Activated CD4-positive, alpha-beta T cell treated with anti-CD3 and anti-CD28 coated beads for 36 hours (primary cell): ENCODE measurements at regions not wholly inside any gene's neighbourhood (a gene's known extent, or its start where the extent isn't known, plus 50 kb on each side); places are given as distances from the start of the nearest gene placed in this dataset.

Experiments
- ATAC-seq: fragments of 200-7000 bp; cut with Tn5 transposase; one replicate; pipeline ENCODE4 v1.10.0; 2021; ENCODE audit warnings: mild to moderate bottlenecking, moderate library complexity
- CTCF ChIA-PET: fragments of 350-600 bp; sonication (Branson Sonifier 250); formaldehyde crosslinking; loops from one replicate; lab custom pipeline; 2021; ENCODE audit warnings: antibody characterized with exemption; lab: Charles Lee
- POLR2A ChIA-PET: fragments of 350-600 bp; sonication (Branson Sonifier 250); formaldehyde crosslinking; loops from one replicate; lab custom pipeline; 2021; ENCODE audit warnings: antibody characterized with exemption, inconsistent platforms; lab: Charles Lee
- DNase-seq: peaks from one replicate; pipeline ENCODE4 v3.0.0-alpha.2; 2020
- H3K27ac Mint-ChIP-seq: one replicate; pipeline ENCODE4 v1.8.0; 2021; ENCODE audit warnings: mixed read lengths
- H3K27me3 Mint-ChIP-seq: one replicate; pipeline ENCODE4 v1.8.0; 2021; ENCODE audit warnings: mixed read lengths
- H3K36me3 Mint-ChIP-seq: one replicate; pipeline ENCODE4 v1.8.0; 2021; ENCODE audit warnings: low read depth, mixed read lengths
- H3K4me1 Mint-ChIP-seq: one replicate; pipeline ENCODE4 v1.8.0; 2021; ENCODE audit warnings: mixed read lengths
- H3K4me3 Mint-ChIP-seq: one replicate; pipeline ENCODE4 v1.8.0; 2021; ENCODE audit warnings: mild to moderate bottlenecking, moderate library complexity, mixed read lengths
- H3K9me3 Mint-ChIP-seq: one replicate; pipeline ENCODE4 v1.8.0; 2021; ENCODE audit warnings: low read depth, mixed read lengths
- intact Hi-C, 2 experiments: fragments of 100-400 bp; cut with DNase I in 1 of 2; cut with micrococcal nuclease in 1 of 2; formaldehyde crosslinking; loops; one replicate each; pipeline versions ENCODE4 v1.14.2 to v1.15.1; 2022 to 2024; cut with DNase I, micrococcal nuclease

- ChIA-PET CTCF (interaction anchor here (0.5 to 0.6 kb wide), 2 partner anchors 248 to 1474 kb away, joined by 3 to 4 read pairs; no protein-coding TSS in a partner anchor), POLR2A (no interaction called here)
- Mint-ChIP-seq H3K4me1 (no peaks in the 10 kb centered on the region), H3K27me3 (peaks cover 12% of the 10 kb centered on the region), H3K4me3 (no peak overlapping the region), H3K36me3 (no peaks in the 10 kb centered on the region), H3K9me3 (no peaks in the 10 kb centered on the region), H3K27ac (no peak overlapping the region)
- intact Hi-C loops = loop anchor here in 1 of 2 experiments (10.0 kb wide), 1 partner anchor 461 kb away; no protein-coding TSS in a partner anchor
- no peak for ATAC-seq
- DNase-seq = no peak
These were observed 381.2 kb downstream of the RAPGEF2 start for GRCh38 chr4:159483782-159484741.

- DNase-seq = no peak
- no peak for ATAC-seq
- ChIA-PET CTCF (no interaction called here), POLR2A (no interaction called here)
- peaks cover 12% of the 10 kb centered on the region for H3K27me3 Mint-ChIP-seq
- H3K36me3 Mint-ChIP-seq = no peaks in the 10 kb centered on the region
- intact Hi-C loops = loop anchor here in 1 of 2 experiments (10.0 kb wide), 1 partner anchor 460 kb away; no protein-coding TSS in a partner anchor
- no peaks in the 10 kb centered on the region for H3K9me3 Mint-ChIP-seq
- H3K27ac Mint-ChIP-seq = no peak overlapping the region
- H3K4me3 Mint-ChIP-seq = no peak overlapping the region
- H3K4me1 Mint-ChIP-seq = no peaks in the 10 kb centered on the region
These were observed 382.0 kb downstream of the RAPGEF2 start for GRCh38 chr4:159484864-159485263.

- CTCF ChIA-PET = interaction anchor here (0.6 to 1.0 kb wide), 5 partner anchors 20 to 1323 kb away, joined by 3 read pairs; no protein-coding TSS in a partner anchor
- POLR2A ChIA-PET = no interaction called here
- peaks cover 12% of the 10 kb centered on the region for H3K27me3 Mint-ChIP-seq
- no peak overlapping the region for H3K27ac Mint-ChIP-seq
- DNase-seq (peak; percentile 57), ATAC-seq (peak; percentile 88)
- intact Hi-C loops = loop anchor here in 1 of 2 experiments (10.0 kb wide), 1 partner anchor 457 kb away; no protein-coding TSS in a partner anchor
- H3K36me3 Mint-ChIP-seq = no peaks in the 10 kb centered on the region
- H3K9me3 Mint-ChIP-seq = no peaks in the 10 kb centered on the region
- no peaks in the 10 kb centered on the region for H3K4me1 Mint-ChIP-seq
- H3K4me3 Mint-ChIP-seq = no peak overlapping the region
These were observed 384.4 kb downstream of the RAPGEF2 start for GRCh38 chr4:159487284-159487747.

- no peaks in the 10 kb centered on the region for H3K36me3 Mint-ChIP-seq
- no peak for ATAC-seq
- CTCF ChIA-PET = interaction anchor here (0.6 kb wide), 1 partner anchor 842 kb away, joined by 3 read pairs; no protein-coding TSS in a partner anchor
- POLR2A ChIA-PET = no interaction called here
- no peak overlapping the region for H3K27ac Mint-ChIP-seq
- H3K9me3 Mint-ChIP-seq = no peaks in the 10 kb centered on the region
- intact Hi-C loops = loop anchor here in 1 of 2 experiments (10.0 kb wide), 1 partner anchor 455 kb away; no protein-coding TSS in a partner anchor
- H3K4me1 Mint-ChIP-seq = no peaks in the 10 kb centered on the region
- DNase-seq = no peak
- no peak overlapping the region for H3K4me3 Mint-ChIP-seq
- H3K27me3 Mint-ChIP-seq = peaks cover 13% of the 10 kb centered on the region
These were observed 386.8 kb downstream of the RAPGEF2 start for GRCh38 chr4:159489646-159490045.

GRCh38 chr4:159495515-159496236 lies 392.8 kb downstream of the RAPGEF2 start:
- Mint-ChIP-seq H3K4me3 (no peak overlapping the region), H3K4me1 (no peaks in the 10 kb centered on the region), H3K36me3 (no peaks in the 10 kb centered on the region), H3K9me3 (no peaks in the 10 kb centered on the region), H3K27me3 (peaks cover 4% of the 10 kb centered on the region), H3K27ac (no peak overlapping the region)
- ATAC-seq (no peak), DNase-seq (no peak)
- POLR2A ChIA-PET = no interaction called here
- intact Hi-C loops = no loop called here
- CTCF ChIA-PET = interaction anchor here (0.6 kb wide), 1 partner anchor 358 kb away, joined by 3 read pairs; no protein-coding TSS in a partner anchor

GRCh38 chr4:159496248-159496647 lies 393.4 kb downstream of the RAPGEF2 start:
- intact Hi-C loops = no loop called here
- POLR2A ChIA-PET = no interaction called here
- Mint-ChIP-seq H3K36me3 (no peaks in the 10 kb centered on the region), H3K4me1 (no peaks in the 10 kb centered on the region), H3K27ac (no peak overlapping the region), H3K9me3 (no peaks in the 10 kb centered on the region), H3K4me3 (no peak overlapping the region), H3K27me3 (peaks cover 4% of the 10 kb centered on the region)
- ATAC-seq (no peak), DNase-seq (no peak)
- CTCF ChIA-PET = interaction anchor here (1.1 kb wide), 1 partner anchor 17 kb away, joined by 3 read pairs; no protein-coding TSS in a partner anchor

GRCh38 chr4:159497936-159498335 lies 395.1 kb downstream of the RAPGEF2 start:
- Mint-ChIP-seq H3K36me3 (no peaks in the 10 kb centered on the region), H3K9me3 (no peaks in the 10 kb centered on the region), H3K4me1 (no peaks in the 10 kb centered on the region), H3K27me3 (peaks cover 7% of the 10 kb centered on the region), H3K27ac (no peak overlapping the region), H3K4me3 (no peak overlapping the region)
- intact Hi-C loops = no loop called here
- ChIA-PET CTCF (interaction anchor here (1.5 kb wide), 1 partner anchor 12 kb away, joined by 5 read pairs; no protein-coding TSS in a partner anchor), POLR2A (no interaction called here)
- DNase-seq (no peak), ATAC-seq (no peak)

- H3K4me3 Mint-ChIP-seq = no peak overlapping the region
- ATAC-seq (no peak), DNase-seq (no peak)
- H3K9me3 Mint-ChIP-seq = no peaks in the 10 kb centered on the region
- CTCF ChIA-PET = no interaction called here
- H3K27ac Mint-ChIP-seq = no peak overlapping the region
- intact Hi-C loops = no loop called here
- no peaks in the 10 kb centered on the region for H3K4me1 Mint-ChIP-seq
- POLR2A ChIA-PET = no interaction called here
- peaks cover 7% of the 10 kb centered on the region for H3K27me3 Mint-ChIP-seq
- H3K36me3 Mint-ChIP-seq = no peaks in the 10 kb centered on the region
These were observed 395.7 kb downstream of the RAPGEF2 start for GRCh38 chr4:159498446-159499115.

- peaks cover 5% of the 10 kb centered on the region for H3K27me3 Mint-ChIP-seq
- H3K36me3 Mint-ChIP-seq = no peaks in the 10 kb centered on the region
- intact Hi-C loops = no loop called here
- H3K9me3 Mint-ChIP-seq = no peaks in the 10 kb centered on the region
- ATAC-seq (no peak), DNase-seq (no peak)
- CTCF ChIA-PET = no interaction called here
- H3K4me1 Mint-ChIP-seq = no peaks in the 10 kb centered on the region
- POLR2A ChIA-PET = no interaction called here
- no peak overlapping the region for H3K27ac Mint-ChIP-seq
- H3K4me3 Mint-ChIP-seq = no peak overlapping the region
These were observed 398.0 kb downstream of the RAPGEF2 start for GRCh38 chr4:159500861-159501260.

- Mint-ChIP-seq H3K9me3 (no peaks in the 10 kb centered on the region), H3K27me3 (peaks cover 5% of the 10 kb centered on the region), H3K4me3 (no peak overlapping the region), H3K36me3 (no peaks in the 10 kb centered on the region), H3K4me1 (no peaks in the 10 kb centered on the region), H3K27ac (no peak overlapping the region)
- CTCF ChIA-PET = no interaction called here
- ATAC-seq (no peak), DNase-seq (no peak)
- intact Hi-C loops = no loop called here
- POLR2A ChIA-PET = no interaction called here
These were observed 400.5 kb downstream of the RAPGEF2 start for GRCh38 chr4:159503236-159504008.
